ENCODE measurements at regions not wholly inside any gene's neighbourhood (a gene's known extent, or its start where the extent isn't known, plus 50 kb on each side); places are given as distances from the start of the nearest gene placed in this dataset.

GRCh38 chr4:11647433-11647832 lies 218.7 kb upstream of the HS3ST1 start:
- no peak overlapping the region for H3K56ac ChIP-seq (replicated peaks; ENCODE audit: insufficient read length, low read depth, low read length)
- no peak overlapping the region for H3K23ac ChIP-seq (ENCODE audit: insufficient read length)
- H3K9ac ChIP-seq (replicated peaks in 1 of 4; ENCODE audit: extremely low read depth in 1 of 4, low read depth in 3 of 4, low read length in 3 of 4), result no peak overlapping the region
- H3K9me3 ChIP-seq (ENCODE audit: insufficient read depth in 2 of 2, low read depth in 1 of 2, low read length in 1 of 2), result no peaks in the 10 kb centered on the region
- H2BK15ac ChIP-seq (ENCODE audit: low read length), result no peak overlapping the region
- no peaks in the 10 kb centered on the region for H3K36me3 ChIP-seq (ENCODE audit: control insufficient read depth in 2 of 4, insufficient read depth in 4 of 4, low read length in 3 of 4)
- no peak overlapping the region for H2BK20ac ChIP-seq (ENCODE audit: low read length)
- no peak overlapping the region for H4K8ac ChIP-seq (ENCODE audit: extremely low read depth, insufficient read depth, low read length)
- H4K20me1 ChIP-seq (replicated peaks in 1 of 2; ENCODE audit: control insufficient read depth in 1 of 2, insufficient read depth in 2 of 2, low read length in 2 of 2), result no peaks in the 10 kb centered on the region
- POLR2A ChIA-PET (ENCODE audit: partially characterized antibody), result no interaction called here
- no peak for FAIRE-seq
- H3K4me2 ChIP-seq (ENCODE audit: insufficient read depth in 1 of 2, low read depth in 2 of 2, low read length in 2 of 2), result no peak overlapping the region
- no peak overlapping the region for H3K14ac ChIP-seq (ENCODE audit: insufficient read length)
- H3K23me2 ChIP-seq (ENCODE audit: low read depth, low read length), result no peaks in the 10 kb centered on the region
- no peak overlapping the region for H2AK5ac ChIP-seq (ENCODE audit: low read depth, low read length)
- no peaks in the 10 kb centered on the region for H3K4me1 ChIP-seq (replicated peaks in 1 of 4; ENCODE audit: control insufficient read depth in 3 of 4, insufficient read depth in 4 of 4, low read length in 3 of 4)
- CTCF ChIA-PET (ENCODE audit: partially characterized antibody), result interaction anchor here (0.6 to 0.9 kb wide), 3 partner anchors 112 to 1488 kb away, joined by 3 read pairs; no protein-coding TSS in a partner anchor
- H2BK12ac ChIP-seq (ENCODE audit: low read depth, low read length), result no peak overlapping the region
- no peaks in the 10 kb centered on the region for H3K79me2 ChIP-seq (ENCODE audit: control insufficient read depth in 1 of 2, insufficient read depth in 2 of 2, low read length in 2 of 2)
- no peak overlapping the region for H2BK120ac ChIP-seq (replicated peaks; ENCODE audit: low read depth, low read length)
- no peak overlapping the region for H3K18ac ChIP-seq (ENCODE audit: extremely low read depth, low read length)
- no peaks in the 10 kb centered on the region for H3K79me1 ChIP-seq (ENCODE audit: low read depth, low read length)
- H4K5ac ChIP-seq (ENCODE audit: insufficient read length, low read depth, low read length), result no peak overlapping the region
- no peak overlapping the region for H3K27ac ChIP-seq (ENCODE audit: low read depth, low read length)
- H2AFZ ChIP-seq (ENCODE audit: low read length), result no peak overlapping the region
- no peaks in the 10 kb centered on the region for H3K27me3 ChIP-seq (replicated peaks in 1 of 4; ENCODE audit: control insufficient read depth in 3 of 4, extremely low read depth in 1 of 4, insufficient read depth in 3 of 4, low read length in 3 of 4)
- no peak for DNase-seq (ENCODE audit: low read depth in 1 of 2, low spot score in 2 of 2)
- H3K4me3 ChIP-seq (ENCODE audit: extremely low read depth in 1 of 4, insufficient read depth in 2 of 4, low read depth in 3 of 4, low read length in 4 of 4), result no peak overlapping the region
- H3K4ac ChIP-seq (replicated peaks; ENCODE audit: insufficient read length, low read depth, low read length), result no peak overlapping the region
- H2BK5ac ChIP-seq (ENCODE audit: low read depth, low read length), result no peak overlapping the region
- H4K91ac ChIP-seq (replicated peaks; ENCODE audit: insufficient read length, low read length), result no peak overlapping the region
- TF ChIP-seq JUND (IDR thresholded peaks at IDR 0.05; ENCODE audit: low read length) (no peak), POLR2A (IDR thresholded peaks at IDR 0.05; ENCODE audit: control extremely low read depth in 1 of 2, low read depth in 2 of 2, low read length in 2 of 2) (no peak), RAD21 (IDR thresholded peaks at IDR 0.05 in 1 of 2, conservative IDR thresholded peaks at IDR 0.05 in 1 of 2; ENCODE audit: low read depth in 2 of 2, low read length in 2 of 2) (no peak), JUN (IDR thresholded peaks at IDR 0.05; ENCODE audit: low read depth, low read length) (no peak), CTCF (IDR thresholded peaks at IDR 0.05; ENCODE audit: control extremely low read depth in 1 of 3, insufficient read depth in 1 of 3, low read depth in 1 of 3, low read length in 3 of 3) (no peak), CHD2 (IDR thresholded peaks at IDR 0.05; ENCODE audit: low read length) (no peak), TAF7 (optimal IDR thresholded peaks at IDR 0.05; ENCODE audit: borderline replicate concordance, low read depth, low read length) (no peak), TBP (IDR thresholded peaks at IDR 0.05; ENCODE audit: low read depth, low read length) (no peak), ZNF274 (IDR thresholded peaks at IDR 0.05; ENCODE audit: borderline replicate concordance, extremely low read depth, low read length) (no peak), NANOG (IDR thresholded peaks at IDR 0.05; ENCODE audit: insufficient read depth, low read depth, low read length, poor library complexity, severe bottlenecking) (no peak), EP300 (IDR thresholded peaks at IDR 0.05; ENCODE audit: borderline replicate concordance in 1 of 2, low read depth in 2 of 2, low read length in 2 of 2) (no peak)
- TF ChIP-seq, protein P1, sequence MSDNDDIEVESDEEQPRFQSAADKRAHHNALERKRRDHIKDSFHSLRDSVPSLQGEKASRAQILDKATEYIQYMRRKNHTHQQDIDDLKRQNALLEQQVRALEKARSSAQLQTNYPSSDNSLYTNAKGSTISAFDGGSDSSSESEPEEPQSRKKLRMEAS (IDR thresholded peaks at IDR 0.05), result no peak
